Stimulated activated CD8-positive, alpha-beta memory T cell treated with anti-CD3 and anti-CD28 coated beads, Interleukin-4, amount 100 ng/mL, for 1 hour (primary cell): ENCODE measurements at regions not wholly inside any gene's neighbourhood (a gene's known extent, or its start where the extent isn't known, plus 50 kb on each side); places are given as distances from the start of the nearest gene placed in this dataset.
"Not testable (repeated sequence)": the region's sequence is repeated elsewhere in the genome, so short reads cannot be mapped to it uniquely, and the experiment has no call there.

ENCODE experiments used
- DNase-seq, 2 donors: peaks; one replicate each; pipeline ENCODE4 v3.0.0-alpha.2; 2020; ENCODE audit warnings: low read depth in 2 of 2, low spot score in 1 of 2

GRCh38 chr6:27631609-27631916, 158.7 kb upstream of the ZNF184 start:
- no peak for DNase-seq

GRCh38 chr6:27630727-27631608, 158.1 kb upstream of the ZNF184 start:
- DNase-seq, result no peak

GRCh38 chr6:27624694-27625262, 151.9 kb upstream of the ZNF184 start:
- DNase-seq, result no peak

DNA sequence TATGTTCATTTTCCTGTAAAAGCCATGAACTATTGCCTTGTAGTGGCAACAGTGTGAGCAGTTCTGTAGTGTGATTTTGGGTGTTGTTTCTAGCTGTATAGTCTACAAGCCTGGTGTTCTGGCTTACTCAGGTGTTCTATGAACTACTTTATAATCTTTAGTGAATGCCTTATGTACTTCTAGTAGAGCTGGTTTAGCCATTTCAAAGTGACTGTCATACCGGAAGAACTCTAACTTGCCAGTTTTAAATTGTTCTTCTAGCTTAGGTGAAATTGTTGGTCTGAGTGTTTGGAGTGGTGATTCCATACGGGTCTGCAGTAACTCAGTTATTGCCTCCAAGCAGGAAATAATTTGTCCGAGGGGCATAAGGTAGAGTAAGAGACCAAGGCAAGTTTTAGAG, 150.2 kb upstream of the ZNF184 start:
- no peak for DNase-seq

- no peak for DNase-seq
Measured at GRCh38 chr6:27619436-27619835, 146.5 kb upstream of the ZNF184 start.

DNA sequence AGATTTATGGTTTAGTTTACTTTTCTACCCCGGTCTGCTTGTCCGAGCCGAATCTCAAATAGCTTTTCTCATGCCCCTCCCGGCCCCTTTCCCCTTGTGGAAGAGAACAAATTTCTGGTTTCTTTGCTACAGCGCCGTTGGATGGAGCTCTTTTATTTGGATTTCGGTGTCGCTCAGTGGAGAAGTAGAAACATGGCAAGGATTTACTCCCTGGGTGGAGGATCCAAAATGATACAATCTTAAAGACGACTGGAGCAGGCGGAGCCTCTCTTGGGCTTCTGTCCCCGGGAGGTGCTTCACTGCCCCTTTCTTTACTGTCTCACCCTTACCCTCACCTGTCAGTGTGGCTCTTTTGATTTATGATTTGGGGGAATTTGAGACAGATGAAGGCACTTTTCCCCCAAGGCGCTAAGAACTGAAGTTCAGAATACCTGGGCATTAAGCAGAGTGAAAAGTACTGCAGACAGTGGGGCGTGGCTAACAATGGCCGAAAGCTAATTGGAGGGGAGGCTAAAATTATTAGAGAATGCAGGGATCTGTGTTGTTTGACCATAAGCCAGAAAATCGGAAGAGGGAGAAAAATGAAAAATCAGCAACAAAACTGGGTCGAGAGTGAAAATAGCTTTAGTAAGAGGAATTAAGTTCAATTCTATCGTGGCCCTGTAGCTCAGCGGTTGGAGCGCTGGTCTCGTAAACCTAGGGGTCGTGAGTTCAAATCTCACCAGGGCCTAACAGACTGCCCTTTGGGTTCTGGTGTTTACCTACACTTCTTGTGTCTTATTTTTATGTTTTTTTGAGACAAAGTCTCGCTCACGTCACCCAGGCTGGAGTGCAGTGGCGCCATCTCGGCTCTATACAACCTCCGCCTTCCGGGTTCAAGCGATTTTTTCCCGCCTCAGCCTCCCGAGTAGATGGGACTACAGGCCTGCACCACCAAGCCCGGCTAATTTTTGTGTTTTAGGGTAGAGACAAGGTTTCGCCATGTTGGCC, 145.1 kb upstream of the ZNF184 start:
- DNase-seq, result no peak

- DNase-seq, result no peak
Measured at GRCh38 chr6:27617046-27617687, 144.3 kb upstream of the ZNF184 start.

DNA sequence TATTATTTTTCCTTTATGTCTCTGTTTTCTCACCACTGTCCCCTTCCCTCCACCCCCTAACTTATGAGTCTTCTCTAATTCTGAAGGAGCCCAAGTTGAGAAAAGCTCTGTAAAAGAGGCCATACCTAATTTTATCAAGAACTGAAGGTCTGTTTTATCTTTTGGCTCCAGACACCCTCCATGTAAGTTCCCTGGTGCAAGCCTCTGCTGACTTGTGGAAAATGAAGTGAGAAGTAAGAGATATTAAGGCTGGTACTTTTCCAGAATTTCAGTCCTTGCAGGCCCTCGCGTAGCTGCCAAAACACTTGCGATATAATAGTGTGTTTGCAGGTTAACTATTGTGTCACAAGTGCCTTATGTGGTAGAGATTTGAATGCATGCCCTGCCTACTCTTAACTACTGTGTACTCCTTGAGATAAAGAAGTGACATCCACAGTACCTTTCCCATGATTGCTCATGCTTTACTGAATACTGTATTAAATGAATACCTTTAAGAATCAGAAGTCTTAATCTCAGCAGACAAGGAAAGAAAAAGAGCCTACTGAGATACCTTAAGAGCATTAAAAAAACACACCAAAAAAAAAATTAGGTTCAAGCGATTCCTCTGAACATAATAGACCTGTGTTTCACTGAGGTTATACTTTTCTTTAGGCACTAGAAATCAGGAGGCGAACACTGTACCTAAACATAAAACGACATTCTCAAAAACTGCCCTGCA, 143.6 kb upstream of the ZNF184 start:
- DNase-seq, result no peak

DNA sequence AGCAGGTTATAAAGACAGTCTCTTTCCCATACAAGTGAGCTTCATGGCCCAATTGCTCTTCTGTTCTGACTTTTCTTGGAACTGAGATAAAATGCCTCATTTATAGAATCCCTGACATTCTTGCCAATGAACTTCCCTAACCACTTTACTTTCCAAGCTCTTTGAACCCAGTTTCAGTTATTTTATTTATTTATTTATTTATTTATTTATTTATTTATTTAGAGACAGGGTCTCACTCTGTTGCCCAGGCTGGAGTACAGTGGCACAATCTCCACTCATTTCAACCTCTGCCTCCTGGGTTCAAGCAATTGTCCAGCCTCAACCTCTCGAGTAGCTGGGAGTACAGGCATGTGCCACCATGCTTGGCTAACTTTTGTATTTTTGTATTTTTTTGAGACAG, 138.5 kb upstream of the ZNF184 start:
- no peak for DNase-seq

GRCh38 chr6:27608916-27609883, 136.3 kb upstream of the ZNF184 start:
- DNase-seq, result no peak

DNA sequence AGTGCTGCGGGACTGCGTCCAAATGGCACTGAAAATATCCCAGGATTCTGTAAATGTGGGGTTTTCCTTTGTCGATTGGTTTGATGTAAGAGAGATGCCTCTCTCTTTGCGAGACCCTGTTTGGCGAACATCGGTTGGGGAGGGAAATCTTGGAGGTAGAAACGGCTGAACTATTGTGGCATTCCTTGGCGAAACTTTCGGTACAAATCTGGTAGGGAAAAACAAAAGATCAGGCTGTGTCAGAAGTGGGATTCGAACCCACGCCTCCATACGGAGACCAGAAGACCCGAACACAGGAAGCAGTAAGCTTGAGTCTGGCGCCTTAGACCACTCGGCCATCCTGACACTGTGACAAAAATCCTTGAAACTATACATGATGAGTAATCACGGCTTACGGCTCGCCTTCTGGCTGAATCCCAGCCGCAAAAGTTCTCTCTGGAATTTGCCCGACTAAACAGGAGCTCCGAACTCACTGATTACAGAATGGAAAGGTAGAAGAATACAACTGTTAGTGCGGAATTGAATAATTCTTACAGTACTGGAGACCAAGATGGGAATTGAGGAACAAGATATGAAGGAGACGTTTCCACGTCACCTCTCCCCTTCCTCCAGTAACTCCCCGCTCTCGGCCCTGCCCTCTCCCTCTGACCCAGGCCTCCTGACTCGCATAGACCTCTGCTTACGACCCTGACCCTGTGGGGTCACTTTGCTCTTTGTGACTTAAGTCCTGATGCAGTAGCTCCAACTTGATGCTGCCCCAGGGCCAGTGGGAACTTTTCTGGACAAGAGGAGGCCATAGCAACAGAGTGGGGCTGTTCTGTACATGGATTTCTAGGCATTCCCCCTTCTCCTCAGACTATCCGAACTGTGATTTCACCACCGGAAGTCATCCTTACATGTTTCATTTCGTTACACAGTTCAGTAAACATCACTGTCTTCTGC, 132.8 kb upstream of the ZNF184 start:
- DNase-seq, result no peak

- no peak for DNase-seq
Measured at GRCh38 chr6:27604986-27605385, 132.1 kb upstream of the ZNF184 start.

DNA sequence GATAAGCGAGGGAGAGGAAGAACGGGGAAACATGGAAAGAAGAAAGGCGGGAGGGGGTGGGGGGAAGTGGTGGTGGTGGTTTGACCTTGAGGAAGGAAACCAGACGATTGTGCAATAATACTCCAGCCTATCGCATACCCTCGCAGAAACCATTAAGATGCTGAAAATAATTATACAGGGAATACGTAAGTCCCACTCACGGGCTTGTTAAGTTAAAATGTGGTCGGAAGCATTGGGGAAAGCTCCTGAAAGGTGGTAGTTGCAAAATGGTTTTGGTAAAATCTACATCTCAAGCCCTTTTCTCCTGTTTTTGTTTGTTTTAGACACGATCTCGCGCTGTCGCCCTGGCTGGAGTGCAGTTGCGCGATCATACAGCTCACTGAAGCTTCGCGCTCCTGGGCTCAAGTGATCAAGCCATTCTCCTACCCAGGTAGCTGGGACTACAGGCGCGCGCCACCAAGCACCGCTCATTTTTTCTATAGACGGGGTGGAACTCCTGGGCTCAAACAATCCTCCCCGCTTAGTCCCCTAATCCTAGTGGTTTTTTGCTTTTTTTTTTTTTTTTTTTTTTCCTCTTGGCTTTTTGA, 128.9 kb upstream of the ZNF184 start:
- DNase-seq, result no peak

DNA sequence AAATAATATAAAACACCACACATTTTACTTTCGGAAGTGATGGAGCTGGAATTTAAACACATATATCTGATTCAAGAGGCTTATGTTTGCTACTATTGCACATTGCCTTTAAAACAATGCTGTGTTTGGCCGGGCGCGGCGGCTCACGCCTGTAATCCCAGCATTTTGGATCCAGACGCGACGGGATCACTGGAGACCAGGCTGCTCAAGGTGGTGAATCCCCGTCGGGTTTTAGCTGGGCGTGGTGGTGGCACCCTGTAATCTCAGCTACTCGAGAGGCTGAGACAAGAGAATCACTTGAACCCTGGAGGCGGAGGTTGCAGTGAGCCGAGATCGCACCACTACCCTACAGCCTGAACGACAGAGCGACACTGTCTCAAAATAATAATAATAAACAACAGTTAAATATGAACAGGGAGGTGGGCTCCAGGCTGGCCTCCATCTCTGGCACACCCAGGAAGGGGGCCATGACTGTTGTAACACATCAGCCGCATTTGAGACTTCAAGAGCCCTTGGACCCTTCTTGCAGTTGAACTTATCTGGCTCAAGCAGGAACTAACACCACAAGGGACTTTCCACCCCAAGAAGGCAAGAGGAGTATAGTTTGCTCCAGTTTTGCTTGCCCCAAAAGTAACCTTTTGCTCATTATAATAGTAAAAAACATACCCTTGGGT, 127.1 kb upstream of the ZNF184 start:
- no peak for DNase-seq

- DNase-seq, result not testable (repeated sequence)
Measured at GRCh38 chr6:27597031-27597567, 124.2 kb upstream of the ZNF184 start.

- DNase-seq, result no peak
Measured at GRCh38 chr6:27593861-27594260, 121.0 kb upstream of the ZNF184 start.

- no peak for DNase-seq
Measured at GRCh38 chr6:27593200-27593818, 120.4 kb upstream of the ZNF184 start.
